Heart right ventricle (tissue), 16 donors: ENCODE measurements at regions not wholly inside any gene's neighbourhood (a gene's known extent, or its start where the extent isn't known, plus 50 kb on each side); places are given as distances from the start of the nearest gene placed in this dataset.
A peak's percentile ranks its signal among the peaks of the same experiment; 100 is the strongest.
"Not testable (repeated sequence)": the region's sequence is repeated elsewhere in the genome, so short reads cannot be mapped to it uniquely, and the experiment has no call there.

Experiments used
- ATAC-seq, 8 donors: fragments of 200-7000 bp; cut with Tn5 transposase; one replicate each; pipeline ENCODE4 v1.9.1; 2020; ENCODE audit warnings: mild to moderate bottlenecking in 8 of 8, moderate library complexity in 8 of 8, moderate number of reproducible peaks in 1 of 8
- DNase-seq, 2 donors: peaks; one replicate each; pipeline ENCODE4 v3.0.0-alpha.2; 2020
- H3K27ac ChIP-seq, 10 donors: fragments of 200-600 bp; sonication (generic) in 2 of 10; one replicate each; pipeline versions ENCODE4 v1.5.0 to v1.8.0; 2020 to 2022; ENCODE audit warnings: mild to moderate bottlenecking in 3 of 10
- H3K27me3 ChIP-seq, 7 donors: fragments of 200-600 bp; one replicate each; pipeline ENCODE4 v1.8.0; 2021 to 2022; ENCODE audit warnings: mild to moderate bottlenecking in 2 of 7
- H3K36me3 ChIP-seq, 9 donors: fragments of 200-600 bp; sonication (generic) in 1 of 9; one replicate each; pipeline versions ENCODE4 v1.5.0 to v1.8.0; 2020 to 2022; ENCODE audit warnings: mild to moderate bottlenecking in 2 of 9
- H3K4me1 ChIP-seq, 9 donors: fragments of 200-600 bp; sonication (generic) in 1 of 9; one replicate each; pipeline versions ENCODE4 v1.5.0 to v1.8.0; 2020 to 2022; ENCODE audit warnings: mild to moderate bottlenecking in 4 of 9
- H3K4me3 ChIP-seq, 10 donors: fragments of 200-600 bp; sonication (generic) in 2 of 10; one replicate each; pipeline versions ENCODE4 v1.5.0 to v1.8.0; 2020 to 2022; ENCODE audit warnings: mild to moderate bottlenecking in 7 of 10, moderate library complexity in 2 of 10
- H3K9me3 ChIP-seq, 11 donors: fragments of 200-600 bp in 10 of 11; sonication (generic) in 2 of 11; one replicate each; pipeline versions ENCODE4 v1.5.0 to v1.8.0; 2013 to 2022; ENCODE audit warnings: mild to moderate bottlenecking in 2 of 11, control low read depth in 1 of 11, moderate library complexity in 1 of 11
- CTCF ChIP-seq, 9 donors: fragments of 200-600 bp; sonication (generic) in 2 of 9; IDR thresholded peaks; one replicate each; pipeline versions ENCODE4 v1.5.0 to v1.8.0; 2021 to 2022; ENCODE audit warnings: antibody characterized with exemption in 9 of 9, mild to moderate bottlenecking in 5 of 9, moderate library complexity in 1 of 9
- WGBS, 2 donors: extraction: QIAGEN DNeasy Blood & Tissue Kit; methylation state at CpG; one replicate each; pipeline ENCODE4 v1.1.7; 2013; ENCODE audit warnings: inconsistent platforms in 1 of 2; 5-methylcytosine and 5-hydroxymethylcytosine counted together
- intact Hi-C, 10 donors: fragments of 100-400 bp; cut with DNase I; formaldehyde crosslinking; loops; one replicate each; pipeline versions ENCODE4 v1.11.1 to v1.14.2; 2022
- donor health status: Arrhythmogenic right ventricular cardiomyopathy.
- donor health status: ischemic (EF 13 %, LVEDD 7.1; RV severe dilation, severe dysfunction).
- donor health status: healthy with polysubstance abuse.
- donor health status: DM: no; HTN: yes; CAD: no.
- donor health status: DM: no; HTN: no; CAD: no.
- donor health status: ischemic (EF 25% LVEDD 6.9; RV normal size, moderate dysfunction).
- donor health status: ischemic (EF 25% LVEDD 5.7; RV mildly dilated, moderate dysfunction).
- donor health status: healthy.
- donor health status: DM: yes; HTN: yes; CAD: no.
- donor health status: Ischemic cardiomyopathy.
- donor health status: ischemic (EF 35%, LVEDD 5.7; RV mildly dilated, moderate dysfunction).
- donor health status: nonischemic (EF 11% LVEDD 7.7; RV severe dilation, severe dysfunction).
- donor health status: DM: yes; HTN: yes; CAD: no.
- donor health status: PGD.
- donor health status: ischemic (EF 29% LVEDD 5.4; RV normal size, mild dysfunction).
- donor health status: nonischemic (EF 23%, LVEDD 6.1; RV moderate dilation, normal function).

DNA sequence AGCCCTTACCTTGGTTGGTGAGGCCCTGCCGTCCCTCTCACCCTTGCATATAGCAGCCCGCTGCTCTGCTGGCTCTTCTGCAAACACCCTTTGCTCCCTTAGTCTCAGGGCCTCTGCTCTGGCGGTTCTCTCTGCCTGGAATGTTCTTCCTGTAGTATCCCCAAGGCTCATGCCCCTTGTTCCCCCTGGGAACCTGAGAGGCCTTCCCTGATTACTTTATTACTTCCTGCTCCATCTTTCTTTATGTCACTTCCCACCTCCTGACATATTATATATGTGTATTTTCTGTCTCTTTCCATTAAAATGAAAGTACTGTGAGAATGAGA, 73.9 kb upstream of the SPRY4 start:
- H3K4me3 ChIP-seq: no peak overlapping the region
- H3K9me3 ChIP-seq: peaks cover 0 to 12% (median 0%) of the 10 kb centered on the region in 11 donors
- H3K36me3 ChIP-seq: no peaks in the 10 kb centered on the region
- WGBS, 2 donors: 86 to 88% methylated on average over 3 of the region's 3 CpGs
- peaks cover 0 to 5% (median 0%) of the 10 kb centered on the region in 9 donors for H3K4me1 ChIP-seq
- no peak for DNase-seq
- peak overlapping the region in 1 of 10 donors; percentile 20 for H3K27ac ChIP-seq
- intact Hi-C loops: no loop called here
- TF ChIP-seq CTCF (IDR thresholded peaks at IDR 0.05): no peak
- no peaks in the 10 kb centered on the region for H3K27me3 ChIP-seq
- peak in 5 of 8 donors; percentile 23 to 49 (median 44) for ATAC-seq

DNA sequence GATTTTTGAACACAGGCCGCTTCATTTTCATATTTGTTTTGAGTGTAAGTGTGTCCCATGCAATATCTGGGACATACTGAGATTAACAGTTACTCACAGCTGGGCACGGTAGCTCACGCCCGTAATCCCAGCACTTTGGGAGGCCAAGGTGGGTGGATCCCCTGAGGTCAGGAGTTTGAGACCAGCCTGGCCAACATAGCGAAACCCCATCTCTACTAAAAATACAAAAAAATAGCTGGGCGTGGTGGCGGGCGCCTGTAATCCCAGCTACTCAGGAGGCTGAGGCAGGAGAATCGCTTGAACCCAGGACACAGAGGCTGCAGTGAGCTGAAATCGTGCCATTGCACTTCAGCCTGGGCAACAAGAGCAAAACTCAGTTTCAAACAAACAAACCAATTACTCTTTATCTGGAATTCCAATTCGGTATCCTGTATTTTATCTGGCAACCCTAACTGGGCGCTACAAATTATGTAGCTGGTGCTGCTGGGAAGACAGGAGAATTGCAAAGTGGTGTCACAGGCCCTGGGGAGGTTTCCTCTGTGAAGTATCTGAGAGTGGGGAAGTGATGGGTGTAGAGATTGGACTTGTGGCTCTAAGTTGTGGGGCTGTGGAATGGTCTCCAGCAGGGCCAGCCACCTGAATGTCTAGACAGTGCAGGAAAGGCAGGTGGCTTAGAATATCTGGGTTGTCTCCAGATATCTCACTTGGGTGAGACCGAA, 73.3 kb upstream of the SPRY4 start:
- peak in 1 of 8 donors; percentile 17 for ATAC-seq
- H3K27me3 ChIP-seq, H3K27ac ChIP-seq, H3K36me3 ChIP-seq, intact Hi-C loops, H3K4me1 ChIP-seq, DNase-seq, H3K4me3 ChIP-seq: not testable (repeated sequence)
- peaks cover 0 to 12% (median 0%) of the 10 kb centered on the region in 11 donors for H3K9me3 ChIP-seq
- 93 to 94% methylated on average over 13 of the region's 13 CpGs for whole genome bisulfite sequencing, 2 donors

DNA sequence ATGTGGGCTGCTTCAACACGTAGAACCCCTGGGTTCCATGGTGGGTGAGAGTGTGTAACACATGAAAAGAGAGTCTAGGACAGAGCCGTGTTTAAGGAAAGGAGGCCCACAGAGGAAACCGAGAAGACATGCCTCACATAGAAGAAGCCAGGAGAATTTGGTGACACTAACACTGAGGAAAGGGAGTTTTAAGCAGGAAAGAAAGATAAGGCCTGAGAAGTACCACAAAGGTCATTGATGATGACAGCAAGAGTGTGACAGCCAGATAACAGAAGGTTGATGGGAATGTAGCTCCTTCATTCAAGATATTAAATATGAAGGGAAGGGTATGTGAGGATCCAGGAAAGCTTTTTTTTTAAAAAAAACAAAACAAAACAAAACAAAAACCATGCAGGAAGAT, 72.4 kb upstream of the SPRY4 start:
- intact Hi-C loops: no loop called here
- Histone ChIP-seq H3K9me3 (peaks cover 0 to 12% (median 0%) of the 10 kb centered on the region in 11 donors), H3K4me1 (peaks cover 0 to 5% (median 0%) of the 10 kb centered on the region in 9 donors), H3K36me3 (no peaks in the 10 kb centered on the region), H3K4me3 (no peak overlapping the region), H3K27ac (no peak overlapping the region), H3K27me3 (no peaks in the 10 kb centered on the region)
- ATAC-seq: no peak
- DNase-seq: no peak
- WGBS, 2 donors: 88 to 92% methylated on average over 3 of the region's 3 CpGs
- TF ChIP-seq CTCF (IDR thresholded peaks at IDR 0.05): no peak

GRCh38 chr5:142396436-142397038, 71.7 kb upstream of the SPRY4 start:
- WGBS, 2 donors: 96% methylated on average over 2 of the region's 2 CpGs
- Histone ChIP-seq H3K4me3 (no peak overlapping the region), H3K27me3 (no peaks in the 10 kb centered on the region), H3K27ac (no peak overlapping the region), H3K36me3 (no peaks in the 10 kb centered on the region), H3K4me1 (peaks cover 0 to 6% (median 0%) of the 10 kb centered on the region in 9 donors), H3K9me3 (peaks cover 0 to 12% (median 0%) of the 10 kb centered on the region in 11 donors)
- intact Hi-C loops: no loop called here
- TF ChIP-seq CTCF (IDR thresholded peaks at IDR 0.05): no peak
- DNase-seq (no peak), ATAC-seq (no peak)

DNA sequence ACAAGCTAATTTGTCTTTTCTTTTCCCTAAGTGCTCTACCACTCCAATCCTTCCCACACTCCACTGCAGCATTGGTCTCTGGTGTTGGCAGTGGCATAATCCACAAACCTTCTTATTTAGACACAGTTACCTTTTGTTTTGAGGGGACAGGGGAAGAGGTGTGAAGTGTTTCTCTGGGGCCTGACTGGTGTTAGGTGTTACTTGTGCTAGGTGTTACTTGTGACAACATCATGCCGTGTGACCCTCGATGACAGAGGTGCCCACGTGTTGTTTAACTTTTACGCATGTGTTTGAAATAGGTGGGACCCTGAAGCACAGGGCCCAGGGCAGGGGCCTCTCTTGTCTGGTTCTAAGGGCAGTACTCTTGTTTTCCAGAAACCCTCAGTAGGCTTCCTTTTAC, 70.5 kb upstream of the SPRY4 start:
- Histone ChIP-seq H3K4me1 (peaks cover 0 to 17% (median 11%) of the 10 kb centered on the region in 9 donors), H3K27me3 (no peaks in the 10 kb centered on the region), H3K27ac (no peak overlapping the region), H3K9me3 (peaks cover 0 to 12% (median 0%) of the 10 kb centered on the region in 11 donors), H3K4me3 (no peak overlapping the region), H3K36me3 (no peaks in the 10 kb centered on the region)
- DNase-seq (no peak), ATAC-seq (no peak)
- no peak for TF ChIP-seq CTCF (IDR thresholded peaks at IDR 0.05)
- intact Hi-C loops: no loop called here
- 77 to 81% methylated on average over 4 of the region's 4 CpGs for WGBS, 2 donors
